Keratinocyte (primary cell): ENCODE measurements at regions not wholly inside any gene's neighbourhood (a gene's known extent, or its start where the extent isn't known, plus 50 kb on each side); places are given as distances from the start of the nearest gene placed in this dataset.

Source experiments
- DNase-seq: peaks from one replicate; pipeline ENCODE4 v3.0.0-alpha.2; 2011; ENCODE audit warnings: low read depth, missing footprints, low spot score
- FAIRE-seq: peaks from 2 replicates; lab custom pipeline; 2011; peaks lifted over from hg19 to GRCh38; lab: Jason Lieb, UNC
- H2AFZ ChIP-seq: 2 replicates; pipeline ENCODE4 v1.6.0; 2012; ENCODE audit warnings: low read length, control low read depth, inconsistent platforms; ENCODE audit not compliant: control insufficient read depth
- H3K27ac ChIP-seq: 2 replicates; pipeline ENCODE4 v1.5.1; 2011; ENCODE audit warnings: low read length; ENCODE audit not compliant: control insufficient read depth, insufficient read depth
- H3K27me3 ChIP-seq: 3 replicates; pipeline ENCODE4 v1.6.0; 2011; ENCODE audit warnings: low read length; ENCODE audit not compliant: control insufficient read depth, insufficient read depth; ENCODE audit errors: extremely low read depth
- H3K36me3 ChIP-seq, 2 experiments: 2 replicates in 1 of 2; 3 replicates in 1 of 2; pipeline ENCODE4 v1.5.1; 2011; ENCODE audit warnings: low read length in 2 of 2, mild to moderate bottlenecking in 1 of 2; ENCODE audit not compliant: control insufficient read depth in 2 of 2, insufficient read depth in 2 of 2; ENCODE audit errors: extremely low read depth in 1 of 2
- H3K4me1 ChIP-seq: 3 replicates; pipeline ENCODE4 v1.5.1; 2011; ENCODE audit warnings: low read length; ENCODE audit not compliant: control insufficient read depth, insufficient read depth; ENCODE audit errors: extremely low read depth
- H3K4me2 ChIP-seq: 3 replicates; pipeline ENCODE4 v1.6.0; 2011; ENCODE audit warnings: low read depth, low read length; ENCODE audit not compliant: control insufficient read depth, insufficient read depth; ENCODE audit errors: extremely low read depth
- H3K4me3 ChIP-seq, 3 experiments: fragments of 200-600 bp in 1 of 3; sonication (generic) in 1 of 3; 2 replicates in 2 of 3; 3 replicates in 1 of 3; pipeline ENCODE4 v1.5.1; 2011 to 2016; ENCODE audit warnings: low read length in 3 of 3, mild to moderate bottlenecking in 3 of 3, control low read depth in 2 of 3, inconsistent platforms in 1 of 3, low read depth in 1 of 3, mixed read lengths in 1 of 3, mixed run types in 1 of 3, moderate library complexity in 1 of 3; ENCODE audit not compliant: control insufficient read depth in 2 of 3, insufficient read depth in 2 of 3; ENCODE audit errors: extremely low read depth in 1 of 3
- H3K79me2 ChIP-seq: 2 replicates; pipeline ENCODE4 v1.6.0; 2012; ENCODE audit warnings: low read length; ENCODE audit not compliant: control insufficient read depth, insufficient read depth
- H3K9ac ChIP-seq: 3 replicates; pipeline ENCODE4 v1.6.0; 2011; ENCODE audit warnings: low read length; ENCODE audit not compliant: control insufficient read depth, insufficient read depth; ENCODE audit errors: extremely low read depth
- H3K9me1 ChIP-seq: 3 replicates; pipeline ENCODE4 v1.6.0; 2011; ENCODE audit warnings: low read length; ENCODE audit not compliant: control insufficient read depth, insufficient read depth; ENCODE audit errors: extremely low read depth
- H3K9me3 ChIP-seq: 2 replicates; pipeline ENCODE4 v1.5.1; 2012; ENCODE audit warnings: low read depth, low read length; ENCODE audit not compliant: control insufficient read depth
- H4K20me1 ChIP-seq: 3 replicates; pipeline ENCODE4 v1.6.0; 2011; ENCODE audit warnings: low read length; ENCODE audit not compliant: control insufficient read depth, insufficient read depth; ENCODE audit errors: extremely low read depth
- CTCF ChIP-seq, 3 experiments: IDR thresholded peaks in 1 of 3; conservative IDR thresholded peaks in 1 of 3; optimal IDR thresholded peaks in 1 of 3; 2 replicates in 2 of 3; 3 replicates in 1 of 3; pipeline versions ENCODE3 to v1.5.1; 2011; ENCODE audit warnings: low read length in 3 of 3, mild to moderate bottlenecking in 3 of 3, moderate library complexity in 2 of 3, control low read depth in 1 of 3, inconsistent platforms in 1 of 3; ENCODE audit not compliant: insufficient read depth in 2 of 3; ENCODE audit errors: extremely low read depth in 1 of 3
- EZH2 ChIP-seq: IDR thresholded peaks from one replicate; pipeline ENCODE4 v1.6.1; 2012; ENCODE audit warnings: inconsistent platforms, mild to moderate bottlenecking, low read length, moderate library complexity
- dilution Hi-C: fragments of 300-500 bp; cut with MboI; formaldehyde crosslinking; loops from one replicate; pipeline ENCODE4 v1.7.0; 2020; ENCODE audit warnings: low sequenced_read_pairs; ENCODE audit not compliant: extremely low pct_ligation_motif_present

GRCh38 chr5:30152431-30152830 lies 1041.1 kb upstream of the CDH6 start:
- H4K20me1 ChIP-seq: no peaks in the 10 kb centered on the region
- H3K9me1 ChIP-seq: no peaks in the 10 kb centered on the region
- H3K9ac ChIP-seq: no peak overlapping the region
- no peak overlapping the region for H3K27ac ChIP-seq
- H3K4me1 ChIP-seq: no peaks in the 10 kb centered on the region
- dilution Hi-C loops: no loop called here
- TF ChIP-seq EZH2 (no peak), CTCF (optimal IDR thresholded peaks at IDR 0.05 in 1 of 3, IDR thresholded peaks at IDR 0.05 in 1 of 3, conservative IDR thresholded peaks at IDR 0.05 in 1 of 3; ENCODE audit: extremely low read depth in 1 of 3, insufficient read depth in 2 of 3, low read length in 3 of 3) (no peak)
- no peaks in the 10 kb centered on the region for H3K79me2 ChIP-seq
- no peaks in the 10 kb centered on the region for H3K36me3 ChIP-seq
- no peak overlapping the region for H3K4me3 ChIP-seq
- H3K27me3 ChIP-seq: no peaks in the 10 kb centered on the region
- no peak overlapping the region for H3K4me2 ChIP-seq
- FAIRE-seq: no peak
- H2AFZ ChIP-seq: no peak overlapping the region
- DNase-seq: no peak
- no peaks in the 10 kb centered on the region for H3K9me3 ChIP-seq

GRCh38 chr5:30150231-30150630 lies 1043.3 kb upstream of the CDH6 start:
- no peak for DNase-seq
- FAIRE-seq: no peak
- no peaks in the 10 kb centered on the region for H3K4me1 ChIP-seq
- TF ChIP-seq EZH2: no peak
- no peak for TF ChIP-seq CTCF (optimal IDR thresholded peaks at IDR 0.05 in 1 of 3, IDR thresholded peaks at IDR 0.05 in 1 of 3, conservative IDR thresholded peaks at IDR 0.05 in 1 of 3; ENCODE audit: extremely low read depth in 1 of 3, insufficient read depth in 2 of 3, low read length in 3 of 3)
- dilution Hi-C loops: no loop called here
- no peak overlapping the region for H3K9ac ChIP-seq
- no peak overlapping the region for H3K4me2 ChIP-seq
- no peak overlapping the region for H3K27ac ChIP-seq
- H3K36me3 ChIP-seq: no peaks in the 10 kb centered on the region
- no peaks in the 10 kb centered on the region for H3K9me1 ChIP-seq
- no peaks in the 10 kb centered on the region for H3K9me3 ChIP-seq
- H4K20me1 ChIP-seq: no peaks in the 10 kb centered on the region
- no peak overlapping the region for H3K4me3 ChIP-seq
- H2AFZ ChIP-seq: no peak overlapping the region
- no peaks in the 10 kb centered on the region for H3K27me3 ChIP-seq
- no peaks in the 10 kb centered on the region for H3K79me2 ChIP-seq
